ENCODE measurements at regions not wholly inside any gene's neighbourhood (a gene's known extent, or its start where the extent isn't known, plus 50 kb on each side); places are given as distances from the start of the nearest gene placed in this dataset.

DNA sequence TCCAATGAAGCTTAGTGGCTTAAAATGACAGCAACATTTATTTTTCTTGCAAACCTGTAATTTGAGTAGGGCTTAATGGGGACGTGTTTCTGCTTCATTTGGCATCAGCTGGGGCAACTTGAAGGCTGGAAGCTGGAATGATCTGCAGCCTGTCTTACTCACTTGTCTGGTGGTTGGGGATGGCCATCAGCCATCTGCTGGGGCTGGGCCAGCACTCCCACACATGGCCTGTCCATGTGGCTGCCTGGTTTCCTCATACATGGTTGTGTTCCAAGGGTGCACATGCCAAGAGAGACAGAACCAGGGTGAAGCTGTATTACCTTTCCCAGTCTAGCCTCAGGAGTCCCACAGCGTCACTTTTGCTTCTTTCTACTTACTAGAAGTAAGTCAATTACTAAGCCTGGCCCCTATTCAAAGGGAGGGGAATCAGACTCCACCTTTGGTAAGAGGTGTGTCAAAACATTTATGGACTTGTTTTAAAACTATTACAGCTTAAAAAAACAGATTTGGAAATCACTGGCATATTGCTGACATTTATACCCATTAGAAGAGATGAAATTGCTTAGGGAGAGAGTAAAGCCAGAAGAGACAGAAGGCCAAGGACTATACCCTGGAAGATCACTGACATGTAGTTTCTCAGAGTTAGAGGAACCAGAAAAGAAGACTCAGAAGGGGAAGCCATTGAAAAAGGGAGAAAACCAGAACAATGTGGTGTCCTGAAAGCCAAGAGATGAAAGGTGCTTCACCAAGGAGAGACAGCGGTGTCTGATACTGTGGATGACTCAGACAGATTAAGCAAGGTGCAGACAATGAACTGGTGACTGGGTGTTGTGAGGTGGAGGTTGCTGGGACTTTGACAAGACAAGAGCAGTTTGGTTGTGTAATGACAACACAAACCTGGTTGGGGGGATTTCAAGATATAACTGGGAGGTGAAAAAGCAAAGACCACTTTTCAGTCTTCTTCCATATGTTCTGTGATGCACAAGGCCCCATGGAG, 345.2 kb downstream of the GJA1 start:
- TF ChIP-seq GATA2 (IDR thresholded peaks at IDR 0.05; ENCODE audit: low read depth, low read length) (no peak), GATA3 (IDR thresholded peaks at IDR 0.05; ENCODE audit: low read depth, low read length) (no peak)

Measured in SH-SY5Y (cell line).